Activated CD4-positive, alpha-beta T cell treated with anti-CD3 and anti-CD28 coated beads, Interleukin-2, amount 50 U/mL, for 1 hour (primary cell): ENCODE measurements at regions not wholly inside any gene's neighbourhood (a gene's known extent, or its start where the extent isn't known, plus 50 kb on each side); places are given as distances from the start of the nearest gene placed in this dataset.
A peak's percentile ranks its signal among the peaks of the same experiment; 100 is the strongest.
"Not testable (repeated sequence)": the region's sequence is repeated elsewhere in the genome, so short reads cannot be mapped to it uniquely, and the experiment has no call there.

Source experiments
- DNase-seq: peaks from one replicate; pipeline ENCODE4 v3.0.0-alpha.2; 2020

DNA sequence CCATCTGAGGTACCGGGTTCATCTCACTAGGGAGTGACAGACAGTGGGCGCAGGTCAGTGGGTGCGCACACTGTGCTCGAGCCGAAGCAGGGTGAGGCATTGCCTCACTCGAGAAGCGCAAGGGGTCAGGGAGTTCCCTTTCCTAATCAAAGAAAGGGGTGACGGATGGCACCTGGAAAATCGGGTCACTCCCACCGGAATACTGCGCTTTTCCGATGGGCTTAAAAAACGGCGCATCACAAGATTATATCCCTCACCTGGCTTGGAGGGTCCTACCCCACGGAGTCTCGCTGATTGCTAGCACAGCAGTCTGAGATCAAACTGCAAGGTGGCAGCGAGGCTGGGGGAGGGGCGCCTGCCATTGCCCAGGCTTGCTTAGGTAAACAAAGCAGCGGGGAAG is 91.0 kb upstream of the SATB1 start:
- DNase-seq = not testable (repeated sequence)

DNA sequence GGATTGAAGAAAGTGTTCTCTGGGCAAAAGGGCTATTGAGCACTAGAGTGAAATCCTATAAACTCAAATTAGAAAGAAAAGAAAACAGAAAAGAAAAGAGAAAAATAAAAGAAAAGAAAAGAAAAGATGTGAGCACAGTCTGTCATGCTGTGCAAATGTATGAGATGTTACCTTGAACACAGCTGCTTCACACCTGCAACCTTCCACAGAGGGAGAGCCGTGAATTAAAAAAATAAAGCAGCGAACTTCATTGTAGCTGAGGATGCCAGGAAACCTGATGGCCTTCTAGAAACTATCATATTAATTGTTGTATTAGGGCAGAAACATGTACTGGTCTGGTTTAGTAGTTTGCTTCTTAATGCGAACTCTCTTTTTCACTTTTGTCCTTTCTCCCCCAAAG is 88.0 kb upstream of the SATB1 start:
- DNase-seq = no peak

DNA sequence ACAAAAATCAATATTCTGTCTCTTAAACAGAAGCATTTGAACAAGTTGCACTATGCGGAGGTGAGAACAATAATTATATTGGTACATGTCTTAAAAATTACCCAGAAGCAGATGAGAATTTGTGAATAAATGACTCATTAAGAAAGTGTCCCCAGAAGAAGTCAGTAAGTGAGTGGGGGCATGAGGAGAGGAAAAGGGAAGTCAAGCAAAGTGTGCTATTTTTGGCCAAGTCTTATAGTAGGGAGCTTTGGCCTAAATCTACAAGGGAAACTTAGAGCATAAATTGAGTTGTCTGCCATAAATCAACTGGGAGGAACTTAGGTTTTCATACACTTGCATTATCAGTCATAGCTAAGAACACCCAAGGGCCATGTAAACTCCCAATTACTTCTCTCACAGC is 86.9 kb upstream of the SATB1 start:
- DNase-seq = no peak

DNA sequence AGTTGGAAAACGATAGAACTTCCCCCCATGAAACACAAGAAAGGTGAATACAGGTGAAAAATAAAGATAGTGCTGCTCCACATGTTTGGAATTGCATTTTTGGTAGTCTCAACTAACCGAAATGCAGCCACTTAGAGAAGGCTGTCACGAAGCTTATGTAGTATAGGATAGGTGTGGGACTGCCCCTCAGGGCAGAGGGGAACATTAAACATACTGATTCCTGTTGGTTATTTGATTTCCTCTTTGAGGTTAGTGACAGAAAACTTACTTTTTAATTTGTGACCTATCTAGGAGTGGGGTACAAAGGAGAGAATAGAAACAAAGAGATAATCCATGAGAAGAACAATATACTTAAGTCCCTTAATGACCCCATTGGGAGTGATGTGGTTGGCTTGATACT is 85.8 kb upstream of the SATB1 start:
- no peak for DNase-seq

DNA sequence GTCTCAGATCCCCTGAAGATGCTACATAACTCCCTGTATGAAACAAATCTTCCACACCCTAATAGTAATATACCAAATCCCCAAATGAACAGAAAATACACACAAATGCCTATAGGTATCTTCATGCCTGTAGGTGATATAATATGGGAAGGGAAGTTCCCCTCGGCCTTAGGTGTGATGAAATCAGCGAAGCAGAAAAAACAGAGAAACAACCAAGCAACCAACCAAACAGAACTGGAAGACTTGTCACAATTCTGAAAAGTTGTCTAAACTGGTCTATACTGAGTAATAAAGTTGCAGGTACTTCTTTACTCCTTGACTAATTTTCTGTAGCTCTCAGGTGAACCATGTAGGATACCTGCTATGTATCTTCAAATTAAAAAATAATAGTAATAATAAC is 82.2 kb upstream of the SATB1 start:
- no peak for DNase-seq

DNA sequence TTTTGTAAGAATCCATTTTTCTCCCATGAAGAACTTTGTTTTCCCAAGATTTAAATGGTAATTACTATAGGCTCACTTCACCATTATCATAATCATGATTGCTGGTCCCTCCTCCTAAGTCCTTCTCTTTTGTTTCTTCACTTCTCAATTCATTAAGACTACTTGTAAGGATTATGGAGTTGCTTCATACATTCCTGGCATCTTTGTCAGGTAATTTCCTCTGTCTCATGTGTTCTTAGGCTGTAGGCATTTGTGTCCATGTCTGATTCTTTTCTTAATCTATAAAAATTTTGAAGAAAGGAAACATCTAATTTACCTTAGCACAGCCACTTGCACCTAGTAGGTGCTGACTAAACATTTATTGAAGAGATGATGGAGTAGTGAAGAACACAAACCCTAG is 79.9 kb upstream of the SATB1 start:
- no peak for DNase-seq

DNA sequence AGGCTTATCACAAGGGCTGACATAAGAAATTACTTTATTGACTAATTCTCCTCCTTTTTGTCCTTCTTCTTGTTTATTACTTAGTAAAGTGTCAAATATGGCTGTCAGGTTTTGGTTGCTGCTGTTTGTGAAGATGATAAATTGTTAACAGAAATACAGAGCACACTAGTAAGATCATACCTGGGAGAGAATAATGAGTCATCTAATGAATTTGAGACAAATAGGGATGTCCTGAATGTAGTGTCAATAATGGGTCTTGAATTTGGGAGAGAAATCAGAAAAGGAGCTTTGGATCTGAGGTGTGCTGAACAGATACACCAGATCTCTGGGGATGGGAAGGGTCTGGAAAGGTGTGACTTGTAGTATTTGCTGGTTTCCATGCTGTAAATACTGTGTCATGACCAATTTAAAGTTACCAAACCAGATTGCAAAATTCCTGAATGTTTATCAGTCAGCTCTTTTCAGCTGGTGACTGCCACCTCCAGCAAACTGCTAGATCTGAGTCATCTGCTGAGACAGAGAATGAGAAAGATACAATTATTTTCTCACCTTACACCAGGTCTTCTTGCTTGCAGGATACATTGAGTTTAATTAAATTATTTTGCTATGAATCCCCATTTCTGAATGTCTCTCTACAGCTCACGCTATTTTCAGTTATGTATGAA is 76.7 kb upstream of the SATB1 start:
- no peak for DNase-seq

DNA sequence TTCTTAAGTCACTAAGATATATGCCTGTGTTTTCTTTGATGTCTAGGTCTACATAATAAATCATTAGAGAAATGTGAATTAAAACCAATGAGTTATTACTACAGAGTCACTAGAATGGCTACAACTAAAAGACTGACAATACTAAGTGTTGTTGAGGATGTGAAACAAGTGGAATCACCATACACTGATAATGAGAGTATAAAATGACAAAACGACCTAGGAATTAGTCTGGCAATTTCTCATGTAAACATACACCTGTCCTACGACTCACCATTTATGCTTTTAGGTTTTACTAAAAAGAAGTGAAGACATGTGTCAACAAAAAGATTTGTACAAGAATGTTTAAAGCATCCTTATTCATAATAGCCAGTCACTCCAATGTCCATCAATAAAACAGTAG is 75.2 kb upstream of the SATB1 start:
- DNase-seq = no peak

DNA sequence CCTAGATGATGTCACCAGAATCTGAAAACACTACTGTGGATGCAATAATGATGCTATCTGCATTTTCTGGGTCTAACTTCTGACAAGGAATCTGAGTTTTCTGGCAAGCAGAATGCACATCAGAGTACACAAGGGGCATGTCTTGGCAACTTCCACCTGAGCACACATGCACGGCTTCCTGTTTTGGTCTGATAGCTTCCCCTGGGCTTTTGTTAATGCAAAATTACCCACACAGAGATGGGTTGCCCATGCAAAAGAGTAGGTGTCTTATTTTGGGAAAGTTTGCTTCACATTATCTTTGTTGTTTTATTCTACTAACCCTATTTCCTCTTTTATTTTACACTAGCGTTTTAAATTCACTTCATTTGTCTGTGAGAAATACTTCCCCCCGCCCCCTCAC is 74.2 kb upstream of the SATB1 start:
- peak; percentile 6 for DNase-seq

DNA sequence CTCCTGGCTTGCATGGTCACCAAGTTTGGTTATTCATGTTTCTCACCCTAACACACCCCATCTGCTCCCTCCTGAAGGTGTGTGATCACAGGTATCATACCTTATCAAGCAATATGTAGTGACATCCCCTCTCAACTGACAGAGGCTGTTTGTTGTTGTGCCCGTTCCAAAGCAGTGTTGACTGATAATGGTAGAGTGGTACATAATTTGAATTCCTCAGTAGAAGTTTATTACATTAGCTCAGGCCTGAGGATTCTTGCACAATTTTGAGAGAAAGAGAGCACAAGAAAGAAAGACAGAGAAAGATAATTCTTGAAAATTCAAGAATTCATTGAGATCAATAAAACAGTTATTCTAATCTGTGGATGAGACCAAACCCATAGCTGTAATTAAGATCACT is 69.1 kb upstream of the SATB1 start:
- DNase-seq = no peak

DNA sequence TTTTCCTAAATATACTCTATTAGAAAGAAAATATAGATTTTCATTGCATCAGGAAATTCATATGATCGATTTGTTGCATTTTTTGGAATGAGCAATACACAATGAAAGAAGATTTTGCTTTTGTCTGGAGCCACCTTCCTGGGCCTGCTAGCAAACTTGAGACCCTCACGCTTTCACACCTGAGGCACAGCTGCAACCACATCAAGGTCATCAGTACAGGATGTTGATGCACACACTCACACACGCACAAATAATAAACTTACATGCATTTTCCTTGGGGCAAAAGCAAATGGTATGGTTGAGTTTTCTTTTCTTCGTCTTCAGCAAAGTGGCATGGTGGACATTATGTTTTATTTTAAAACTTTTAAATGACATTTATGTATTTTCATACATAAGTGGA is 64.8 kb upstream of the SATB1 start:
- no peak for DNase-seq

DNA sequence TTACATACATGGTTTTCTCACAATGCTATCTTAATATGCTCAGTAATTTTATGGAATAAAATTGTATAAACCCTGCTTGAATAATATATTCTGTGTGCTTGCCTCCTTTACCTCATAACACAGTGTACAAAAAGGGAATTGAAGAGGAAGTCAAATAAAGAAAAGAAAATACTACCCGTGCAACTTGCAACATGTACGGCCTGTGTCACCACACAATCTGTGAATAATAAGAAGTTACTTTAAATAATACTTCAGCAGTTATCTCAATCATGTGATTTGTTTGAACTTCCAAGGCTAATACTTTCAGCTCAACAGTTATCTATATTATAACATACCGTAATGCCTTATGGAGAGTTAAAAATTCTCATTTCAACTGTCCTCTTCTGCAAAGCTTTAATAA is 58.1 kb upstream of the SATB1 start:
- no peak for DNase-seq

DNA sequence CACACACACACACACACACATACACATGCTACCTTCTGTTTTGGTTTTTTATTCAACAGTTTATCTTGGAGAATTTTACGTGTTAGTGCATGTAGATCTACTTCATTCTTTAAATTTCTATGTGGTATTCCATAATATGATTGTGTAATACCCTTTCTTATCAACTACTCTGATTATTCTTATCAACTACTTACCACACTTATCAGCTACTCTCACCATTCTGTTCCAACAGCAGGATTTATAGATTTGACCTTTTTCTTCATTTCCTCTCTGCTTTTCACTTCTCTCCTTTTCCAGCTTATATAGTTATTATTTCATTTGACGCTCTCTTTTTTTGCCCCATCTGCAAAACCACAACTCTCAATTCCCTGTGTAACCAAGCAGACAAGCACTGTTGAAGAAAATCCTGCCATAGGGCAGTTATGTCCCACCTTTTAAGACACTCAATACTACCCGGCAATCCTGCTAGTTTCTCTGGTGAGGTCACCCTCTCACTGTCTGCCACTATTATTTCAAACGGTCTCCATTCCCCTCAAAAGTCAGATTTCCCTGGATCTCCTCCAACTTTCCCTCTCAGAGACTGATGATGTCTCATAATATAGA is 56.9 kb upstream of the SATB1 start:
- DNase-seq = no peak

DNA sequence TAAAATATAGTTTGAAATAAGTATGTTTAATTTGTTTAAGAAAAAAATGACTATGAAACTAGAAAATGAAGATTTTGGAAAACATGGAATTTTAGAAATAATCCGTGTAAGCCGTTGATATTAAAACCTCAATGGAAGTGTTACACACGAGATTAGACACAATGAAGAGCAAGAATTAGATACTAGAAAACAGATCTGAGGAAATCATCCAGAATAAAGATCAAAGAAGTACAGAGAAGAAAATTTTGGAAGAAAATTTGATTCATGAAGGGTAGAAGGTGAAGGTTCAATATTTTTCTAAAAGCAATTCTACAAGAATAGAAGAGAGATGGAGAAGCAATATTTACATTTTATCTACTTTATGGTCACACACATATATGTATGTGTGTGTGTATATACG is 52.5 kb upstream of the SATB1 start:
- no peak for DNase-seq
